ENCODE measurements at regions not wholly inside any gene's neighbourhood (a gene's known extent, or its start where the extent isn't known, plus 50 kb on each side); places are given as distances from the start of the nearest gene placed in this dataset.

- TF ChIP-seq TRIM25 (IDR thresholded peaks at IDR 0.05; ENCODE audit: borderline replicate concordance) (no peak), SMC3 (conservative IDR thresholded peaks at IDR 0.05; ENCODE audit: insufficient read depth, low read depth, low read length) (no peak), HDAC2 (IDR thresholded peaks at IDR 0.05) (no peak), CBX8 (IDR thresholded peaks at IDR 0.05; ENCODE audit: borderline replicate concordance, extremely low read depth, low read depth, low read length, poor library complexity, severe bottlenecking) (no peak), ZBTB17 (CRISPR knock-in tag; IDR thresholded peaks at IDR 0.05) (no peak), TSHZ1 (CRISPR knock-in tag; IDR thresholded peaks at IDR 0.05) (no peak), ARID2 (IDR thresholded peaks at IDR 0.05) (no peak), TFAP4 (CRISPR knock-in tag; IDR thresholded peaks at IDR 0.05; ENCODE audit: borderline replicate concordance) (no peak), PTBP1 (IDR thresholded peaks at IDR 0.05; ENCODE audit: low read depth, low read length) (no peak), SIN3B (IDR thresholded peaks at IDR 0.05; ENCODE audit: low read depth) (no peak)
Measured at GRCh38 chr7:115748123-115748738, 282.3 kb downstream of the TFEC start (continued).
